ENCODE measurements at regions not wholly inside any gene's neighbourhood (a gene's known extent, or its start where the extent isn't known, plus 50 kb on each side); places are given as distances from the start of the nearest gene placed in this dataset.

- TF ChIP-seq CTCF (IDR thresholded peaks at IDR 0.05) (no peak), EP300 (IDR thresholded peaks at IDR 0.05) (no peak), POLR2AphosphoS5 (IDR thresholded peaks at IDR 0.05) (no peak)
Observed at GRCh38 chr14:71411285-71411595, 504.0 kb downstream of the PCNX1 start.

Measured in sigmoid colon (tissue), 4 donors.